Panc1 (cell line): ENCODE measurements at regions not wholly inside any gene's neighbourhood (a gene's known extent, or its start where the extent isn't known, plus 50 kb on each side); places are given as distances from the start of the nearest gene placed in this dataset.

ENCODE experiments used
- ATAC-seq: fragments of 200-7000 bp; cut with Tn5 transposase; 2 replicates; pipeline ENCODE4 v1.9.1; 2020; ENCODE audit warnings: mild to moderate bottlenecking, moderate library complexity
- BruUV-seq: library from RNA; stranded (reverse); fragments of 400-500 nt; replicated peaks from 2 replicates; lab custom pipeline; 2021; lab: Mats Ljungman, UMichigan
- CTCF ChIA-PET: fragments of 300-600 bp; sonication (Branson Sonifier 250); formaldehyde crosslinking; loops from one replicate; lab custom pipeline; 2022; ENCODE audit warnings: antibody characterized with exemption; lab: Charles Lee
- POLR2A ChIA-PET: fragments of 300-600 bp; sonication (Branson Sonifier 250); formaldehyde crosslinking; loops from one replicate; lab custom pipeline; 2022; ENCODE audit warnings: antibody characterized with exemption; lab: Charles Lee
- DNase-seq: peaks from one replicate; pipeline ENCODE4 v3.0.0-alpha.2; 2010; ENCODE audit warnings: low read depth, low spot score
- H3K27ac ChIP-seq: 2 replicates; pipeline ENCODE4 v1.5.1; 2011; ENCODE audit warnings: mild to moderate bottlenecking, low read length, inconsistent platforms
- H3K27me3 ChIP-seq: fragments of 200-500 bp; sonication (Bioruptor generic); 2 replicates; pipeline ENCODE4 v1.6.0; 2014; ENCODE audit warnings: low read length, inconsistent platforms; ENCODE audit not compliant: control insufficient read depth, insufficient read depth
- H3K36me3 ChIP-seq: fragments of 200-500 bp; sonication (Bioruptor generic); 2 replicates; pipeline ENCODE4 v1.5.1; 2014; ENCODE audit warnings: inconsistent platforms, mild to moderate bottlenecking, low read length, moderate library complexity; ENCODE audit not compliant: control insufficient read depth, insufficient read depth
- H3K4me1 ChIP-seq: 2 replicates; pipeline ENCODE4 v1.5.1; 2011; ENCODE audit warnings: inconsistent platforms, mild to moderate bottlenecking, low read length, moderate library complexity; ENCODE audit not compliant: control insufficient read depth, insufficient read depth
- H3K4me3 ChIP-seq, 2 experiments: 2 replicates each; pipeline ENCODE4 v1.5.1; 2011 to 2012; ENCODE audit warnings: low read depth in 2 of 2, low read length in 2 of 2, mild to moderate bottlenecking in 2 of 2, inconsistent platforms in 1 of 2, moderate library complexity in 1 of 2
- H3K9me3 ChIP-seq: fragments of 200-500 bp; sonication (Bioruptor generic); 2 replicates; pipeline ENCODE4 v1.5.1; 2014; ENCODE audit warnings: low read depth, mild to moderate bottlenecking, inconsistent platforms, low read length, moderate library complexity; ENCODE audit not compliant: control insufficient read depth, insufficient read depth
- POLR2AphosphoS5 ChIP-seq: IDR thresholded peaks from 2 replicates; pipeline ENCODE4 v1.6.1; 2012; ENCODE audit warnings: mild to moderate bottlenecking, low read depth, low read length, moderate library complexity
- SIN3A ChIP-seq: IDR thresholded peaks from 2 replicates; pipeline ENCODE4 v1.6.1; 2012; ENCODE audit warnings: low read depth, mild to moderate bottlenecking, low read length, moderate library complexity, borderline replicate concordance; ENCODE audit not compliant: insufficient read depth
- TCF7L2 ChIP-seq: IDR thresholded peaks from 2 replicates; pipeline ENCODE4 v1.6.1; 2011; ENCODE audit warnings: mild to moderate bottlenecking, low read depth, low read length, inconsistent platforms
- in situ Hi-C: cut with HindIII; loops from 2 replicates; pipeline ENCODE4 v1.10.0; 2016; ENCODE audit warnings: low sequenced_read_pairs, low pct_unique_long_range_greater_than_20kb
- intact Hi-C: fragments of 100-400 bp; cut with micrococcal nuclease; formaldehyde crosslinking; loops from one replicate; pipeline ENCODE4 v1.10.0; 2022; ENCODE audit not compliant: unreplicated experiment
- TF ChIP-seq, protein P1 (sequence below): fragments of 450-650 bp; IDR thresholded peaks from 2 replicates; pipeline ENCODE4 v1.5.1; 2017; ENCODE audit warnings: mild to moderate bottlenecking
- TF ChIP-seq, protein P2 (sequence below), 2 experiments: IDR thresholded peaks; 2 replicates each; pipeline ENCODE4 v1.6.1; 2011 to 2012; ENCODE audit warnings: low read depth in 2 of 2, control low read depth in 1 of 2, low read length in 1 of 2, mild to moderate bottlenecking in 1 of 2, moderate library complexity in 1 of 2; ENCODE audit not compliant: insufficient read depth in 1 of 2

DNA sequence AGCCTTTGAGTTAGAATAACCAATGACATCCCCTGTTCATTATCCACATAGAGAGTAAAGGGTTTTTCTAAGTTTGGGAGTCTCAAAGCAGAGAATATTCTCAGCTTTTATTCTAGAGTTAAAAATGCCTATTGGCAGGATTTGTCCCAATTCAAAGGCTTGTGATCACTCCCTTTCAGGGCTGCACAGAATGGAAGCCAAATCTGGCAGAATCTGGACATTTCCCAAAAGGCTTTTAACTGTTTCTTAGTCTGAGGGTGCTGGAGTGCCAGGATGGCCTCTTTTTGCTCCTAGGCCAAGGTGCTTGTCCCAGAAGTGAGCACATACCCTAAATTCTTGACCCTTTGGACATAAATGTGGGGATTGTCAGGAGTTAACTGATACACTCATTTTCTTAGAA is 556.6 kb downstream of the DOK5 start:
- Histone ChIP-seq H3K36me3 (no peaks in the 10 kb centered on the region), H3K4me3 (no peak overlapping the region), H3K27ac (no peak overlapping the region), H3K27me3 (no peaks in the 10 kb centered on the region), H3K9me3 (no peaks in the 10 kb centered on the region), H3K4me1 (no peaks in the 10 kb centered on the region)
- DNase-seq (no peak), ATAC-seq (no peak)
- in situ Hi-C loops (no loop called here), intact Hi-C loops (no loop called here)
- no TSS peak for BruUV-seq
- CTCF ChIA-PET, result no interaction called here
- TF ChIP-seq POLR2AphosphoS5, result no peak
- no peak for TF ChIP-seq SIN3A
- TF ChIP-seq TCF7L2, result no peak
- TF ChIP-seq, protein P1, sequence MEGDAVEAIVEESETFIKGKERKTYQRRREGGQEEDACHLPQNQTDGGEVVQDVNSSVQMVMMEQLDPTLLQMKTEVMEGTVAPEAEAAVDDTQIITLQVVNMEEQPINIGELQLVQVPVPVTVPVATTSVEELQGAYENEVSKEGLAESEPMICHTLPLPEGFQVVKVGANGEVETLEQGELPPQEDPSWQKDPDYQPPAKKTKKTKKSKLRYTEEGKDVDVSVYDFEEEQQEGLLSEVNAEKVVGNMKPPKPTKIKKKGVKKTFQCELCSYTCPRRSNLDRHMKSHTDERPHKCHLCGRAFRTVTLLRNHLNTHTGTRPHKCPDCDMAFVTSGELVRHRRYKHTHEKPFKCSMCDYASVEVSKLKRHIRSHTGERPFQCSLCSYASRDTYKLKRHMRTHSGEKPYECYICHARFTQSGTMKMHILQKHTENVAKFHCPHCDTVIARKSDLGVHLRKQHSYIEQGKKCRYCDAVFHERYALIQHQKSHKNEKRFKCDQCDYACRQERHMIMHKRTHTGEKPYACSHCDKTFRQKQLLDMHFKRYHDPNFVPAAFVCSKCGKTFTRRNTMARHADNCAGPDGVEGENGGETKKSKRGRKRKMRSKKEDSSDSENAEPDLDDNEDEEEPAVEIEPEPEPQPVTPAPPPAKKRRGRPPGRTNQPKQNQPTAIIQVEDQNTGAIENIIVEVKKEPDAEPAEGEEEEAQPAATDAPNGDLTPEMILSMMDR, result no peak
- TF ChIP-seq, protein P2, sequence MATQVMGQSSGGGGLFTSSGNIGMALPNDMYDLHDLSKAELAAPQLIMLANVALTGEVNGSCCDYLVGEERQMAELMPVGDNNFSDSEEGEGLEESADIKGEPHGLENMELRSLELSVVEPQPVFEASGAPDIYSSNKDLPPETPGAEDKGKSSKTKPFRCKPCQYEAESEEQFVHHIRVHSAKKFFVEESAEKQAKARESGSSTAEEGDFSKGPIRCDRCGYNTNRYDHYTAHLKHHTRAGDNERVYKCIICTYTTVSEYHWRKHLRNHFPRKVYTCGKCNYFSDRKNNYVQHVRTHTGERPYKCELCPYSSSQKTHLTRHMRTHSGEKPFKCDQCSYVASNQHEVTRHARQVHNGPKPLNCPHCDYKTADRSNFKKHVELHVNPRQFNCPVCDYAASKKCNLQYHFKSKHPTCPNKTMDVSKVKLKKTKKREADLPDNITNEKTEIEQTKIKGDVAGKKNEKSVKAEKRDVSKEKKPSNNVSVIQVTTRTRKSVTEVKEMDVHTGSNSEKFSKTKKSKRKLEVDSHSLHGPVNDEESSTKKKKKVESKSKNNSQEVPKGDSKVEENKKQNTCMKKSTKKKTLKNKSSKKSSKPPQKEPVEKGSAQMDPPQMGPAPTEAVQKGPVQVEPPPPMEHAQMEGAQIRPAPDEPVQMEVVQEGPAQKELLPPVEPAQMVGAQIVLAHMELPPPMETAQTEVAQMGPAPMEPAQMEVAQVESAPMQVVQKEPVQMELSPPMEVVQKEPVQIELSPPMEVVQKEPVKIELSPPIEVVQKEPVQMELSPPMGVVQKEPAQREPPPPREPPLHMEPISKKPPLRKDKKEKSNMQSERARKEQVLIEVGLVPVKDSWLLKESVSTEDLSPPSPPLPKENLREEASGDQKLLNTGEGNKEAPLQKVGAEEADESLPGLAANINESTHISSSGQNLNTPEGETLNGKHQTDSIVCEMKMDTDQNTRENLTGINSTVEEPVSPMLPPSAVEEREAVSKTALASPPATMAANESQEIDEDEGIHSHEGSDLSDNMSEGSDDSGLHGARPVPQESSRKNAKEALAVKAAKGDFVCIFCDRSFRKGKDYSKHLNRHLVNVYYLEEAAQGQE (IDR thresholded peaks at IDR 0.05; ENCODE audit: insufficient read depth in 1 of 2, low read depth in 2 of 2, low read length in 1 of 2), result no peak
- POLR2A ChIA-PET, result no interaction called here

DNA sequence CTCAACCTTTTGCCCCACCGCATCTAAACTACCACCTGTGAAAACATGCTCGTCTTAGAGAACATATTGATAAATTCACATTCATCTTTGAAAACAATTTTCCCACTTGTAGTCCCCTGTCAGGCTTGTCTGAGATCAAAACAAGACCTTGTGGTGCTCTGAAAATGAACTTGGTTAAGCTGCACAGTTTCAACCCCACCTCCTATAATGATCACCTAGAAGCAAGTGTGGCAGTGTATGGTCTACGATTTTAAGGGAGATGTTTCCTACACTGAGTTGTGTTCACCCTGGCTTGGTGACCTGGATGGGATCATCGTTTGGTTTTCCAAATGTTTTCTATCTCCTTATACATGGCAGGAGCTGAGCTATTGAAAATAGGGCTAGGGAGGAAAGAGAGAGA is 539.4 kb downstream of the DOK5 start:
- Histone ChIP-seq H3K27ac (no peak overlapping the region), H3K4me1 (no peaks in the 10 kb centered on the region), H3K36me3 (no peaks in the 10 kb centered on the region), H3K9me3 (no peaks in the 10 kb centered on the region), H3K4me3 (no peak overlapping the region), H3K27me3 (no peaks in the 10 kb centered on the region)
- POLR2A ChIA-PET, result no interaction called here
- BruUV-seq, result no TSS peak
- no peak for DNase-seq
- CTCF ChIA-PET, result no interaction called here
- intact Hi-C loops, result no loop called here
- TF ChIP-seq, protein P1, result no peak
- no peak for TF ChIP-seq TCF7L2
- ATAC-seq, result no peak
- in situ Hi-C loops, result no loop called here

DNA sequence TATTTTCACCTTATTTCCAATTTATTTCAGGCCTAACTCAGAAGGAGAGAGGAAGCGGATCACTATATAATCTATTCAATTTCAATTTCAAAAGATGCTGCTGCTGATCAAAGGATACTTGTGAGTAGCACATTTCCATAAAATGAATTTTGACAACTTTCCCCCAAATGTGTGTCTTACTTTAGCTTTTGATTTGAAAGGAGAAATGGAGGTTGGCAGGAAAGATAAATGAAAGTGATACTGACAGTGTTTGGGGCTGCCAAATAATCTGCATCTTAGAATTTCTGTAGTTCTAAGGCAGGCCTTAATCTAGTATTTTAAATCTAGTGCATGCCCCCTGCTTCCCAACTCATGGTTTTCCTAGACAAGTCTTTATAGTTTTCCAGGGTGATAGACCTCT is 535.4 kb downstream of the DOK5 start:
- no peaks in the 10 kb centered on the region for H3K27me3 ChIP-seq
- ChIA-PET CTCF (no interaction called here), POLR2A (no interaction called here)
- no peaks in the 10 kb centered on the region for H3K9me3 ChIP-seq
- ATAC-seq, result no peak
- no TSS peak for BruUV-seq
- H3K27ac ChIP-seq, result no peak overlapping the region
- in situ Hi-C loops, result no loop called here
- no peaks in the 10 kb centered on the region for H3K4me1 ChIP-seq
- DNase-seq, result no peak
- no peak overlapping the region for H3K4me3 ChIP-seq
- intact Hi-C loops, result no loop called here
- H3K36me3 ChIP-seq, result no peaks in the 10 kb centered on the region
- TF ChIP-seq POLR2AphosphoS5 (no peak), SIN3A (no peak), TCF7L2 (no peak)
- TF ChIP-seq, protein P1, result no peak
- TF ChIP-seq, protein P2 (IDR thresholded peaks at IDR 0.05; ENCODE audit: insufficient read depth in 1 of 2, low read depth in 2 of 2, low read length in 1 of 2), result no peak
